HG03135 (cell line): ENCODE measurements at regions not wholly inside any gene's neighbourhood (a gene's known extent, or its start where the extent isn't known, plus 50 kb on each side); places are given as distances from the start of the nearest gene placed in this dataset.

Source experiments
- ATAC-seq: cut with Tn5 transposase; IDR thresholded peaks from one replicate; pipeline ENCODE4 v1.9.1; 2021; ENCODE audit warnings: mild to moderate bottlenecking, moderate library complexity; ENCODE audit not compliant: unreplicated experiment

DNA sequence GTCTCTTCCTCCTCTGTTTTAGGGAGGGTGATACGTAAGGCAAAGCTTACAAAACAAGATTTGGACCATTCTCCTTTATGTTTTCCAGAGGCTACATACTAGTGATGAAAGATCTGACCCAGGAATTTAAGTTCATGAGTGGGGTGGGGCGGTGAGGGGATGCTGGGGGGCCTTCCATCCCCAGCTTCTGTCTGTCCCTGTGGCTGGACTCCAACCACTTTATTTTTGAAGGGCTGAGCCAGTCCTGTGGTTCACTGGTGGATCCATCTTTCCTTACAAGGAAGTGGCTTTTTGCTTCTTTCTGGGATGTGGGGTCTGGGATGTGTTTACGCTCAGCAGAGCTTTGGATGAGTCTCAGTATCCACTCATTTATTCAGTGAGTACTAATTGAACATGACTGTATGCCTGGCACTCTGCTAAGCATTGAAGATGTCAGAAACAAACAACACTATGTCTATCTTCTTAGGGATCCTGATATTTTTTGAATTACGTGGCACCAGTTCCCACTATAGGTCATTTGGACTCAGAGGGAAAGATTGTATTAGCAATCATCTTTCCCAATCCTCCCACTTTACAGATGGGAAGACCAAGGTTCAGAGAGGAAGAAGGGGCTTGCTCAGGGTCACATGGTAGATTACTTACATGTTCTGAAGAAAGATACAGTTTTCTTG is 291.8 kb upstream of the TBX3 start:
- ATAC-seq, result no peak

DNA sequence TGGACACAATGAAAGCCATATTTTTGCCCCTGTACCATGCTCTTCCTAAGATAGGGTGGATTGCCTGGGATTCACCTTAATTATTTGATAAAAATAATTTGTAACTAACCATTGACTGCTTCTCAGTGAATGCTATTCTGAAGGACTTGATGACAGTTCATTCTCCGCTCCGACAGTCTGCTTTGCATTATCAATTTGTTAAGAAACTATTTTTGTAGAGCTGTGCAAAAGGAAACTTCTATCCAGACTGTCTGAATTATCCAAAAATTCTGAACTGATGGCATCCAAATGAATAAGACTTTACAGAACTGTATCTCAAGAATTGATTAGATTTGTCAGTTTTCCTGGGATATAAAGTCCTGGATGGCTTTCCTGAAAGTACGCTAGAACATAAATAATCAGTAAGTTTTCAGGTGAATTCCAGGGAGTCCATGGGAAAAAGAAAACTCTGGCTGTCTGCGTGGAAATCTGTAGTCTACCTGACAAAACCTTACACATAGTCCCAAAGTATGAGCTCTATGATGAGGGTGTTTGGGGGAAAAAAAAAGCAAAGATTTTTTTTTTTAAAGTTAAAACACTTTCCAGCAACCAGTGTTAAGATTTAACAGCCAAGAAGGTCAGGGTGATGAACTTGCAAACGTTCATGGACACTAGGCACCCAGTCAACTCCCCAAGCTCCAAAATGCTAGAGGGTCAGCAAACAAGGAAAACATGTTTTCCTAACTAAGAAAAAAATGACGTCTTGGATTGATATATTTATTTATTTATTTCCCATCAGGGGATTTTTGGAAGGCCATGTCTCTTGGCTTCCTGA is 291.1 kb upstream of the TBX3 start:
- ATAC-seq, result no peak

DNA sequence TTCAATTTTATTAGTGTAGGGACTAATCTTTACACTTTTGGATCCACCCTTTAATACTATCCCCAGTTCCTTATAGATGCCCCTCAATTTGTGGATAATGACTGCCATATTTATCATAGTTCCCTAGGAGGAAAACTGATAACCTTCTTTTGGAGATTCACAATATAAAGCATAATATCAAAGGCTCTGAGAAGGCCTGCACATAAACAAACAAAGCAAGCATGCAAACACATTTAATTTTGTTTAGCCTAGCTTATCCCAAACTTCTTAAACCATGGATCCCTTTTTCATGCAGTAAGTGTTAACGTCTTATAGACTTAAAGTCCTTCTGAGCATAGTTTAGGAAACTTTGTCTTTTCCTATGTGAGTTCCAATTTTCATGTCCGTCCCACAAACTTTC is 290.4 kb upstream of the TBX3 start:
- no peak for ATAC-seq

DNA sequence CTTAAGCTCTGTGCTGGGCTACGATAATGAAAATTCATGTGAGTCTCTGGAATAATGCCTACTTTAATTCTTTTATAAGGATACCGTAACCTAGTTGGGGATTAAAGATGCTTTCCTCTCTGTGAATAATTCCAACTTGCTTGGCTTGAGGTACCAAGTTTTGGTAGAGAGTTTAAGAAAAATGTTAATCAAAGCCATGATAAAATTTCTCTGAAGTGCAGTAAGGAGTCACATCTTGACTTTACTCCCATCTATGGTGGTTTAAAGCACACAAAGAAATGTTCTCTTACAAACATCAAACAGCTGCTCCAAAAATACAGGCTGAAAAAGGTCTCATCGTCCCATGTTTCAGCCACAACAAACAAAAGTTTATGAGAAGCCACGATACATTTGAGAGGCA is 284.8 kb upstream of the TBX3 start:
- ATAC-seq, result no peak

DNA sequence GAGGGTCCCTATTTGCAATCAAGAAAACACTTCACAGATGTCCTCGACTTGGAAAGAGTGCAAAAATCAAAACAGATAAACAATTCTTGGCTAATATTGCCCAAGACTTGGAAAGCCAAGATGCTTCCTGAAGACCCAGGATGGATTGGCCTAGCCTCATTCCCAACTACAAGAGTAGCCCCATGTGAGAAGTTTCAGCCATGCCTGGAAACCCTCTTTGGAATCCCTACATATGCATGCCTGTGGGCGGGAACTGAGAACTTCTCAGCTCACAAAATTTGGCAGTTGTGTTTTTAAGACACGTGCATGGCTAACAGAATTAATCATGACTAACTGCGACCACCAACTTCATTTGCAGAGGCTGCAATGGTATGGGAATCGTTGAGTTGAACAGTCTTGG is 283.2 kb upstream of the TBX3 start:
- no peak for ATAC-seq

DNA sequence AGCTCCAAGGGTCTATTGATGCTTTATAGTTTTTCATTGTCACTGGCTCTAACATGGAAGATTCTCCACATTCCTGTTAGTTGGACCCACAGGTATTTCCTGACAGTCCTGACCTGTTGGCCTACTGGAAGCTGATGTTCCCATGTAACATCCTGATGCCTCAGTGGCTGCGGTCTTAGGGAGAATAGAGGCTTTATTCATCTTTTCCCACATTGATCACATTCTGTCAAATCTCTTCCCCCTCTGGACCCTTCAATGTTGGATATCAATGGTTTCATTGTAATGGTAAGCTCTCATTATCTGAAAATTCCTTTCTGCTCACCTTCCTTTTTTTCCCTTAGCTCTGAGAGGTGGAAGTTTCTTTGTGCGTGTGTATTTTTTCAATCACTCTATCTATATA is 280.9 kb upstream of the TBX3 start:
- no peak for ATAC-seq

DNA sequence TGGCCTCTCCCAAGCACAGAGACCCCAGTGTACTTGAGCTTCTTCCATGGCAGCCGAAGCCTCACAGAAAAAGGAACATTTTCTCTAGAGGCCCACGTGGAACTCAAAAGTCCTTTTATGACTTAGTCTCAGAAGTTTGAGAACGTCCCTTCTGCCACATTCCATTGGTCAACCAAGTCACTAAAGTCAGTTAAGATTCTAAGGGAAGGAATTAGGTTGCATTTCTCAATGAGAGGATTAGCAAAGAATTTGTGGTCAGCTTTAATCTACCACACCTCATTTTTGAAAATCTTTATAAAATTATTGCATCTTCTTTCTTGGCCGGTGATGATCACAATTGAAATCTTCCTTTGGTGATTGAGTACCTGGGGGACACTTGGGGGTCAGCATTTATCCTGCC is 279.9 kb upstream of the TBX3 start:
- ATAC-seq, result no peak

DNA sequence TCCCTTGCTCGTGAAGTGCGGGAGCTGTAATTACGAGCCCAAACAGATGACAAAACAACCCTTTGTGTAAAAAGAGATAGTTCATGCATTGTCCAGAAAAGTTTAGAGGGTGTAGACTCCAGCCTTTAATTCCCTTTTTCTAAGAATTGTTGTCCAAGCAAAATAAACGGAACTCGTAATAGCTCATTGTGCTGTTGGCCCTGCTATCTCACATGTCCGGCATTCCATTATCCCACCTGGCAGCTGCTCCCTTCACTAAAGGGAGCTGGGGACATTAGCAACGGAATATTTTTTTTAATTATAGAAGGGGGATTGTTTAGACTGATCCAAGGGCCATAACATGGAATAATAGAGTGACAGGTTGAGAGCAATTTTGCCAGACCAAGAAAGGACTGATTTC is 277.5 kb upstream of the TBX3 start:
- no peak for ATAC-seq

DNA sequence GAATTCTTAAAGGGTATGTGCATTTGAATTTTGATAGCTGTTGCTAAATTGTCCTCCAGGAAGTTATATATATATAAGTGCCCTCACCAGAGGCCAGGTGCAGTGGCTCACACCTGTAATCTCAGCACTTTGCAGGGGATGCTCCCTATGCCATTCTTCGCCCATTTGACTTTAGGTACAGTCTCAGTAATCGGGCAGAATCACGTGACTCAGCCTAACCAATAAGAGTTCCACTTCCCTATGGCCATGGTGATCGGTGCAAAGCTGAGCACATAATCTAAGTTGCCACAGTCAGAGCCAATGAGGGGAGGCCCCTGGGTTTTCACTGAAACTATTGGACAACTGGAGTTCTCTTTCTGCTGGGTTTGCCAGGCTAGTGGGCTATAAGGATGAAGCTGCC is 274.6 kb upstream of the TBX3 start:
- ATAC-seq, result no peak

DNA sequence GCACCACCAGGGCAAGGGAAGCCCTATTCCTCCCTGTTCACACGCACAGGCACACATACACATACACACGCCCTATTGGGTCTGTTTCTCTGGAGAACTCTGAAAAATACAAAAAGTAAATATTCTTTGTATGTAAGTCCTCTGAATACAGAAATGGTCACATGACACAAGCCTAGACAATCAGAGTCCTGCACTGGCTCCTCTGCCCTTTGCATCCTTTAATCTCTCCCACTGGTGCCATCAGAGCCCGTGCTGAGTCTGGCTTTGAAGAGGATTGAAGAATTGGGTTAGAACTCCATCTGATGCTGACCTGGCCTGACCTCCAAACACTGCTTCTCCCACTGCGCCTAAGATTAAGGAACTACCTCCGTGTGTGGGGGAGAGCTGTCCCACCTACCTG is 273.2 kb upstream of the TBX3 start:
- no peak for ATAC-seq

DNA sequence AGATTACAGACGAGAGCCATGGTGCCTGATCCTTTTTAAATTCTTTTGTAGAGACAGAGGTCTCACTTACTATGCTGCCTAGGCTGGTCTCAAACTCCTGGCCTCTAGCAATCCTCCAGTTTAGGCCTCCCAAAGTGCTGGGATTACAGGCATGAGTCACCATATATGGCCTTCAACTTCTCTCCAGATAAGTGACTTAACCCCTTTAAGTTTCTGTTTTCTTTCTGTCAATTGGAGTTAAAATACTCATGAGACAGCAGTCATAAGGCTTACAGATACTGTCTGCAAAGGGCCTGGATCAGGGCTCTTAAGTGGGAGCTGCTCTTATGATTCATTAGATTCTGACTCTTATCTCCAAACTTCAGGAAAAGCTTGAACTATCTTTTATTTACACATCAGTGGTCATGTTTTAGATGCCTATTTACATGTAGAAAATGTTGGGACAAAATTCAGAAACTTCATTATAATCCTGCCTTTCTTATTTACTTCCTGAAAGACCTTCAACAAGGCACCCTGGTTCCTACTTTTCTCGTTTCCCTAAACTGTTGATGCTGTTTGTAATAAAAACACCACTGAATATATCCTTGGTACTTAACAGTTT is 271.5 kb upstream of the TBX3 start:
- ATAC-seq, result no peak

DNA sequence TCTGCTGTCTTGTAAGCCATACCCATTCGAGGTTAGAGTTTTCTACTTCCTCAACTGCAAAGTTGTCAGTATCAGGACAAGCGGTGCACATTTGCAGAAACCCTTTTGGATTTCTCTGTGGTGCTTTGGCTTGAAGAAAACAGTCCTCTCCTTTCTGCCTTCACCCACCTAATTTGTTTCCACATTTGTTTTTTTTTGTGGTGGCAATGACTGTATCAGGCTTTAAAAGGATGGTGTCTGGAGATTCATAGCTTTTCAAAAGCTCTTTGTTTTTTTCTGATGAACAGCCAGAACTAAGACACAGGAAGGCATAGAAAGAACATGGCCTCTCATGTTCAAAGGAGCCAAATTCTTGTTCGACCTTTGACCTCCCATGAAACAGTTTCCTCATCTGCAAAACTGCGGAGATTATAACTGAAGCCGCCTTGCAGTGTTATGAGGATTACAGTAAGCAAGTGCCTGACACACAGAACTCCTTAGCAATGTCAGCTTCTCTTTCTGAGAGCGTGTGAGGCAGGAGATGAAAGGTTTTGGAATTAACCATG is 270.6 kb upstream of the TBX3 start:
- no peak for ATAC-seq

DNA sequence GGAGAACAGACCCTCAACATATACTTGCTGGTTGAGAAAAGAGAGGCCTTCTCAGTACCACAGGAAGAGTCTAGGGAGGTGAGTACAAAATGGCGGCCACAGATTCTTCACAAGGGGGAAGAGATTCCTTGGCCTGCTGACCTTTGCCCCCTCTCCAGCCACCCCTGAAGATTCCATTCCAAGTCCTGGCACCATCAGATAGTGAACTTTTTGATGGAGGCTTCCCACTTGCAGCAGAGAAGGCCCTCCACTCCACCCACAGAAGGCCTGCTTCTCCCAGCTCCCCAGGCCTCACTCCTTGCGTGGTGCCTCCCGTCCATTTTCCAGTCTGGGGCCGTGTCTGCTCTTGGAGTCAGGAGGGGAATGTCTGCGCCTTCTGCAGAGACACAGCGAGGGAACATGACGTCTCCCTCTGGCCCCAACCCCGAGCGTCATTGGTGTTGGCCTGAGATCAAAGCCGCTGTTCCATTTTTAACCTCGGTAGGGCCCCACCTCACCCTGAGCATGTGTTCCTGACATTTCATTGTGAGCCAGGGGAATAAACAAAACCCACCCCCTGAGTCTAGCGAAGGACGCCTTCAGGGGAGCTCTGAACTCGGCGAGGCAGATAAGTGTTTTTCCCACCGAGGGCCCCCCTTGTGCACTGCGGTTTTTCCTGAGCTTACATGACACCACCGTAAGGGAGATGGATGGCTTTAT is 268.7 kb upstream of the TBX3 start:
- no peak for ATAC-seq

DNA sequence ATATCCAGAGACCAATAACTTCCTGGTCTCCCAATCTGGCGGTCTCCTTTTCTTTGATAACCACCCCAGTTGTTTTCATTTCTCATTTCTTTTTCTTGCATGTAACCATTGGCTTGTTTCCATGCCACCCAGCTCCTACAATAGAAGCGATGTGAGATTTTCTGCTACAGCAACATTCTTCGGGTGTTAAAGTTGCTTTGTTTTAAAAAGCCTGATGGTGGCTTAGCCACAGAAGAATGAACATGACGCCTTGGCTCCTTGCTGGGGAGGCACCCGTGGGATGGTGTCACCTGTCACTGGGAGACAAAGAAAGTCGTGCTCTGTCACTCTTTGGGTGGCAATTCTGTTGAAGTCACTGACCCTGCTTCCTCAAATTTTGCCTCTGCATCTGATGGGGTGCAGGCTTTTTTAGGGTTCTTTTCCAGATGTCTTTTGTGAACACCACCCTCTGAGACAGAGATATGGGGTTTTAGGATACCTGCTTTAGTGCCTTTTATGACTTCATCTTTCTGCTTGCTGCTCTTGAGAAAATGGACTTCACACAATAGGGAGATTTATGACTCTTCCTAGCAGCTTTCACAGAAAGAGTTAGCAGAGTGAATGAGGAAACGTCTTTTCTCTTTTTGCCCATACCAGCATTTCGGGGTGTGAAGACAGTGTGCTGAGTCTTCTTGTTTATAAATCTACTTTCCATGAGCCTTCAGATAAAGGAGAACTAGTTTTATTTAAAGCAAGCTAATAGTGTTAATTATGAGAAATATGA is 265.3 kb upstream of the TBX3 start:
- ATAC-seq, result no peak

DNA sequence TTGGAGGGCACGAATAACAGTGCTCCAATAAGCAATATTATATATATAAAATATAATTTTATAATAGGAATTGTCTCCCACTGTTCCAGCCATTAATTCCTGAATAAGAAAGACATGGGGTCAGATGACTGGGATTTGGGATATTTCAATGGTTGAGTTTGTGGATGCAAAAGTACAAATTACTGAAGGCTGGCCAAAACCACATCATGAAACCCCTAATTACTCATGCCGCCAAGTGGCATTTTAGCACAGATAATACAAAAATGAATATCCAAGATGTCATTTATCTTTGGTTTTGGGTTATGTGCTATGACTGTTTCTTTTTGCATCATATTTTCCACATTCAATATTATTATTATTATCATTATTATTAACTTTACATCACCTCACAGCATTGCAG is 261.4 kb upstream of the TBX3 start:
- ATAC-seq, result no peak

DNA sequence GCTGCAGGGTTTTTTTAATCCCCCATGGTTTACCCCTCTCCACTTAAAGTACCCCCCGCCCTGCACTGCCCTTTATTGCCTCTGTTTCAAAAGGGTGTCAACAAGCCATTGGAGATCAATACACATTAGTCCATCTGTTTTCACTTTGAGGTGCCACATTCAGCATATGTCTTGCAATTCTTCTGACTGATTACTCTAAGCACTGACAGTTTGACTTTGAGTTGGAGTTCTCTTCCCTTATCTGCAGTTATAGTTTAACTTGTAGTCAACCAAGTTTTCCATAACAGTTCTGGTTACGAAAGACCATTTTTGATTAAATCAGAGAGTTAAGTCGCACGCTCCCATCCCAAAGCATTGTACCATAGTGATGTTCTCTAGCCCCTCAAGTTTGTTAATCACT is 260.8 kb upstream of the TBX3 start:
- ATAC-seq, result no peak

DNA sequence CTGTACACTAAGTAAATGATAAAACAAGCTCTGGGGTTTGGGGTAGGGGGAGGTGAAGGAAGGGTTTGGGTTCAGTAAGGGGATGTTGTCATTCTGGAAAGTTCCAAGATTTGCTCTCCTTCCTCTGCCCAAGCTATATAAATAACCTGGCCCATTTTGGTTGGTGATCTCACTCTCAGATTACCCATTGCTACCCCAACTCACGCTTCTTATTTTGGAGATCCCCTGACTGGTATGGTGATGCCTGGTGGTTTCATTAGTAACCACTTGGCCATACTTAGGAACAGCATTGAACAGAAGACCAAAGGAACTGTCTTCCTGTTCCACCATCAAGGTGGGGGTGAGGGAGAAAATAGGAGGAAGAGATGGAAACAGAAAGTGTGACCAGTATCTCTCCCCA is 259.6 kb upstream of the TBX3 start:
- ATAC-seq, result no peak

DNA sequence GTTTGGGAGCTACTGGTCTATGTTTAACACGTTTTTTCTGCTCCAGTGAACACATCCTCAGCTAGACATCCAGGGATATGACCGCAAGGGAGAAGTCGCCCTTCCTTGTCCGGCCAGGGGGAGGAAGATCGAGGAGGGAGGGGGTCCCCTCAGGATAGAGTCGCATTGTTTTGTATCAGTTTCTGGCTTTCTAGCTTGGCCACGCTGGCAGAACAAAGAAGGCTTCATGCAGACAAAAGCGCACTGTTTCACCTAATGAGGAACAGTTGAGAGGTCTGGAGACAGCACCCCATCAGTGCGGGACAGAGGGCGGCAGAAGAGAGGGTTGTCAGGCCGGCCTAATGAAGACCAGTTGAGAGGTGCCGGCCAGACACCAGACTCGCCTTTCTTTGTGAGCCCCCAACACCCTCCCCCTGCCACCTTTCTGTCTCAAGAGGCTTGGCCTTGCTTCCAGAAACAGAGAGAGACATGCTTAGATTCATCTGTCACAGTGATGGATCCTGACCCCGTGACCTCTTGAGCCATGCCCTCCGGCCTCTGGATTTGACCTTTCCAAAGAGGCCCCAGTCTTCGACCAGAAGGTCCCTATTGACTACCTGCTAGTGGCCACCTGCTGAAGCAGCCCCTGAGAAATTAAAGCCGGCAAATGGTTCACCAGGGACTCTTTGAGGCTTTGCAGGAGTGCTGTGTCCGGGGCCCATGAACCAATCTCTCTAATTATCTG is 254.7 kb upstream of the TBX3 start:
- no peak for ATAC-seq

DNA sequence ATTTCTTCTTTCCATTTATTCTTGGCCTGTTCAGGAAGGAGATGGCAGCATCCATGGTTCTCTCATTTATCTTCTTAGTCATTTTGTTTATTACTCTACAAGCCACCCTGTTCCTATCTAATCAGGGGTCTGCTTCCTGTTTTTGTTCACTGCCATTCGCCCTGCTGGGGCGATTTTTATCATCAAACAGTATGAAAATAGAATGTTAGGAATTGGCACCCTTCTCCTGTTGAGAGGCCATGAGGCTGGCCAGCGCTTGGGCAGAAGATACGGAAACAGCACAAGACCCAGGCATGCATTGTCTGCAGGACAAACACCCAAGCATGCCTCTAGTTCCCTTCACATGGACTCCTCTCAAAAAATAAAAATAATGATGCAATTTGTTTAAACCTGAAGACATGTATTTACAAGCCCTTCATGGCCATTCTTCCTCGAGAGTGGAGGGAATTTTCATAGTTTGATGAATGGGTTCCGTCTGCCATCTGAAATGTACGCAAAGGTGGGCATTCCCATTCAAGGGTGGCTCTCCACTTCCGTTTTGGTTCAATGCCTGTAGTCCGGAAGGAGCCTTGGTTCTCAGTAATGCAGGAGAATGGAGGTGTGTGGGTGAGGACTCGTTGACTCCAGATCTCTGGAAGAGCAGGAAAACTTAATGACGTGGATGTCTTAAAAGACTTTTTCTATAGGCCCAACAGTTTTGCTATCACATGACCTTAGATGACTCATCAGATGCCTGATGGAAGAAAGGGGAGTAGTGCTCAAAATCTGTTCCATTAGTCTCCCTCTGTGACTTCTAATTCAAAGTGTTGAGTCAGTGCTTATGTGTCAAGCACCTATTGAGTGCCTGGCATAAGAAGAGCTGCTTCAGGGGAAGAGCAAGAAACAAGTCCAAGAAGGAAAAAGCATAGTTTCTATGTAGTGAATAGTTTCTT is 252.4 kb upstream of the TBX3 start:
- ATAC-seq, result no peak
